H9 (cell line): ENCODE measurements at regions not wholly inside any gene's neighbourhood (a gene's known extent, or its start where the extent isn't known, plus 50 kb on each side); places are given as distances from the start of the nearest gene placed in this dataset.

Source experiments
- DNase-seq: peaks from one replicate; pipeline ENCODE4 v3.0.0-alpha.2; 2017
- H2AFZ ChIP-seq: one replicate; pipeline ENCODE4 v1.6.1; 2013; ENCODE audit warnings: mild to moderate bottlenecking, low read length, control low read depth, moderate library complexity
- H2AK5ac ChIP-seq: 2 replicates; pipeline ENCODE4 v1.6.1; 2013; ENCODE audit warnings: low read length, control low read depth, mixed read lengths; ENCODE audit not compliant: insufficient read length
- H2BK120ac ChIP-seq: one replicate; pipeline ENCODE4 v1.6.1; 2013; ENCODE audit warnings: low read depth, mild to moderate bottlenecking, low read length, control low read depth, inconsistent platforms; ENCODE audit not compliant: poor library complexity, severe bottlenecking
- H2BK12ac ChIP-seq: 2 replicates; pipeline ENCODE4 v1.6.1; 2013; ENCODE audit warnings: low read length, control low read depth, mixed read lengths, low read depth; ENCODE audit not compliant: insufficient read length
- H2BK15ac ChIP-seq: 2 replicates; pipeline ENCODE4 v1.6.1; 2013; ENCODE audit warnings: low read depth, low read length, control low read depth
- H2BK20ac ChIP-seq: one replicate; pipeline ENCODE4 v1.6.1; 2013; ENCODE audit warnings: low read depth, mild to moderate bottlenecking, low read length, control low read depth, inconsistent platforms; ENCODE audit not compliant: poor library complexity, severe bottlenecking
- H2BK5ac ChIP-seq: 2 replicates; pipeline ENCODE4 v1.6.1; 2013; ENCODE audit warnings: low read length, control low read depth, mixed read lengths; ENCODE audit not compliant: insufficient read length
- H3K14ac ChIP-seq: 2 replicates; pipeline ENCODE4 v1.6.1; 2013; ENCODE audit warnings: low read length, control low read depth; ENCODE audit not compliant: insufficient read depth
- H3K18ac ChIP-seq: 2 replicates; pipeline ENCODE4 v1.6.1; 2013; ENCODE audit warnings: low read depth, mild to moderate bottlenecking, mixed read lengths, low read length, control low read depth; ENCODE audit not compliant: insufficient read length
- H3K23ac ChIP-seq: 2 replicates; pipeline ENCODE4 v1.6.1; 2013; ENCODE audit warnings: low read length, control low read depth, mixed read lengths, low read depth; ENCODE audit not compliant: insufficient read length
- H3K23me2 ChIP-seq: 2 replicates; pipeline ENCODE4 v1.6.1; 2013; ENCODE audit warnings: low read depth, mild to moderate bottlenecking, mixed read lengths, low read length, control low read depth; ENCODE audit not compliant: insufficient read length, poor library complexity, severe bottlenecking
- H3K27ac ChIP-seq: 2 replicates; pipeline ENCODE4 v1.5.1; 2013; ENCODE audit warnings: low read length, control low read depth, mixed read lengths, low read depth; ENCODE audit not compliant: insufficient read length
- H3K27me3 ChIP-seq: 2 replicates; pipeline ENCODE4 v1.6.1; 2013; ENCODE audit warnings: low read length, control low read depth, inconsistent platforms; ENCODE audit not compliant: insufficient read depth
- H3K4ac ChIP-seq: 2 replicates; pipeline ENCODE4 v1.6.1; 2013; ENCODE audit warnings: low read depth, mild to moderate bottlenecking, control low read depth, inconsistent platforms, low read length, moderate library complexity
- H3K4me1 ChIP-seq: 2 replicates; pipeline ENCODE4 v1.6.1; 2013; ENCODE audit warnings: low read length, control low read depth, inconsistent platforms; ENCODE audit not compliant: insufficient read depth
- H3K4me2 ChIP-seq: 2 replicates; pipeline ENCODE4 v1.6.1; 2013; ENCODE audit warnings: low read length, control low read depth, mixed read lengths; ENCODE audit not compliant: insufficient read length, insufficient read depth
- H3K56ac ChIP-seq: 2 replicates; pipeline ENCODE4 v1.6.1; 2013; ENCODE audit warnings: low read depth, mild to moderate bottlenecking, mixed read lengths, low read length, control low read depth; ENCODE audit not compliant: insufficient read length
- H3K79me1 ChIP-seq: 2 replicates; pipeline ENCODE4 v1.6.1; 2013; ENCODE audit warnings: low read depth, mild to moderate bottlenecking, moderate library complexity, low read length, control low read depth, inconsistent platforms; ENCODE audit not compliant: insufficient read depth, poor library complexity, severe bottlenecking
- H3K79me2 ChIP-seq: 2 replicates; pipeline ENCODE4 v1.6.1; 2013; ENCODE audit warnings: low read length, control low read depth, inconsistent platforms; ENCODE audit not compliant: insufficient read depth
- H3K9ac ChIP-seq: 2 replicates; pipeline ENCODE4 v1.6.1; 2013; ENCODE audit warnings: low read length, control low read depth, mixed read lengths; ENCODE audit not compliant: insufficient read length; ENCODE audit errors: extremely low read depth
- H3K9me3 ChIP-seq: one replicate; pipeline ENCODE4 v1.6.1; 2013; ENCODE audit warnings: low read depth, low read length, inconsistent platforms; ENCODE audit not compliant: control insufficient read depth
- H3T11ph ChIP-seq: one replicate; pipeline ENCODE4 v1.6.1; 2013; ENCODE audit warnings: mild to moderate bottlenecking, low read length, control low read depth, inconsistent platforms
- H4K20me1 ChIP-seq: one replicate; pipeline ENCODE4 v1.6.1; 2013; ENCODE audit not compliant: control insufficient read depth, insufficient read length, insufficient read depth
- H4K5ac ChIP-seq: 2 replicates; pipeline ENCODE4 v1.6.1; 2013; ENCODE audit warnings: low read depth, mild to moderate bottlenecking, mixed read lengths, low read length, control low read depth; ENCODE audit not compliant: insufficient read length
- H4K8ac ChIP-seq: replicated peaks from 2 replicates; pipeline ENCODE4 v1.6.1; 2013; ENCODE audit warnings: low read length, control low read depth, mixed read lengths, low read depth; ENCODE audit not compliant: insufficient read length
- H4K91ac ChIP-seq: 2 replicates; pipeline ENCODE4 v1.6.1; 2013; ENCODE audit warnings: low read depth, mild to moderate bottlenecking, moderate library complexity, mixed read lengths, low read length, control low read depth; ENCODE audit not compliant: insufficient read length
- H3K27ac Mint-ChIP-seq, 3 experiments: 2 replicates in 2 of 3; 3 replicates in 1 of 3; pipeline ENCODE4 v1.8.0; 2020 to 2021; ENCODE audit warnings: mixed read lengths in 3 of 3, mild to moderate bottlenecking in 1 of 3, moderate library complexity in 1 of 3
- H3K27me3 Mint-ChIP-seq: 2 replicates; pipeline ENCODE4 v1.8.0; 2021; ENCODE audit warnings: low read depth, mild to moderate bottlenecking, moderate library complexity, mixed read lengths
- H3K36me3 Mint-ChIP-seq, 3 experiments: 2 replicates in 2 of 3; 3 replicates in 1 of 3; pipeline ENCODE4 v1.8.0; 2020 to 2021; ENCODE audit warnings: low read depth in 3 of 3, mixed read lengths in 3 of 3; ENCODE audit not compliant: insufficient read depth in 1 of 3
- H3K4me1 Mint-ChIP-seq, 2 experiments: 2 replicates each; pipeline ENCODE4 v1.8.0; 2020; ENCODE audit warnings: mixed read lengths in 2 of 2
- H3K4me3 Mint-ChIP-seq, 2 experiments: 2 replicates in 1 of 2; 3 replicates in 1 of 2; pipeline ENCODE4 v1.8.0; 2020 to 2021; ENCODE audit warnings: mild to moderate bottlenecking in 2 of 2, mixed read lengths in 2 of 2, moderate library complexity in 1 of 2
- H3K9me3 Mint-ChIP-seq, 2 experiments: 2 replicates in 1 of 2; 3 replicates in 1 of 2; pipeline ENCODE4 v1.8.0; 2020; ENCODE audit warnings: mild to moderate bottlenecking in 2 of 2, mixed read lengths in 2 of 2, moderate library complexity in 1 of 2
- CTCF ChIP-seq: fragments of 200-600 bp; sonication (generic); conservative IDR thresholded peaks from 3 replicates; pipeline ENCODE4 v1.8.0; 2021; ENCODE audit warnings: antibody characterized with exemption, mild to moderate bottlenecking

- Histone ChIP-seq H2BK15ac (no peak overlapping the region), H4K5ac (no peak overlapping the region), H3K79me1 (no peaks in the 10 kb centered on the region), H4K8ac (no peak overlapping the region), H3K14ac (no peak overlapping the region), H3K56ac (no peak overlapping the region), H4K20me1 (no peaks in the 10 kb centered on the region), H3K9me3 (no peaks in the 10 kb centered on the region), H3K23me2 (no peaks in the 10 kb centered on the region), H2BK12ac (no peak overlapping the region), H3K27ac (no peak overlapping the region), H3K27me3 (no peaks in the 10 kb centered on the region), H2AFZ (no peak overlapping the region), H2BK120ac (no peak overlapping the region), H2BK20ac (no peak overlapping the region), H3K9ac (no peak overlapping the region), H3K4me1 (no peaks in the 10 kb centered on the region), H3K4me2 (no peak overlapping the region), H3T11ph (no peak overlapping the region), H3K4ac (no peak overlapping the region), H3K18ac (no peak overlapping the region), H2AK5ac (no peak overlapping the region), H3K23ac (no peak overlapping the region), H4K91ac (no peak overlapping the region), H3K79me2 (no peaks in the 10 kb centered on the region), H2BK5ac (no peak overlapping the region)
- no peak for TF ChIP-seq CTCF
- H3K27ac Mint-ChIP-seq = no peak overlapping the region
- no peaks in the 10 kb centered on the region; the same call in 1 of the 2 replicates for H3K27me3 Mint-ChIP-seq
- no peak overlapping the region for H3K4me3 Mint-ChIP-seq
- H3K4me1 Mint-ChIP-seq = peaks cover 0 to 3% of the 10 kb centered on the region in 2 experiments; a peak in 2 of 4 replicates
- DNase-seq = no peak
- peaks cover 7 to 8% of the 10 kb centered on the region in 2 experiments for H3K9me3 Mint-ChIP-seq
- peaks cover 0 to 7% (median 0%) of the 10 kb centered on the region in 3 experiments; a peak in 2 of 7 replicates for H3K36me3 Mint-ChIP-seq
Observed at GRCh38 chr12:45166056-45166455, 49.8 kb upstream of the ANO6 start.
